ENCODE measurements at regions not wholly inside any gene's neighbourhood (a gene's known extent, or its start where the extent isn't known, plus 50 kb on each side); places are given as distances from the start of the nearest gene placed in this dataset.

DNA sequence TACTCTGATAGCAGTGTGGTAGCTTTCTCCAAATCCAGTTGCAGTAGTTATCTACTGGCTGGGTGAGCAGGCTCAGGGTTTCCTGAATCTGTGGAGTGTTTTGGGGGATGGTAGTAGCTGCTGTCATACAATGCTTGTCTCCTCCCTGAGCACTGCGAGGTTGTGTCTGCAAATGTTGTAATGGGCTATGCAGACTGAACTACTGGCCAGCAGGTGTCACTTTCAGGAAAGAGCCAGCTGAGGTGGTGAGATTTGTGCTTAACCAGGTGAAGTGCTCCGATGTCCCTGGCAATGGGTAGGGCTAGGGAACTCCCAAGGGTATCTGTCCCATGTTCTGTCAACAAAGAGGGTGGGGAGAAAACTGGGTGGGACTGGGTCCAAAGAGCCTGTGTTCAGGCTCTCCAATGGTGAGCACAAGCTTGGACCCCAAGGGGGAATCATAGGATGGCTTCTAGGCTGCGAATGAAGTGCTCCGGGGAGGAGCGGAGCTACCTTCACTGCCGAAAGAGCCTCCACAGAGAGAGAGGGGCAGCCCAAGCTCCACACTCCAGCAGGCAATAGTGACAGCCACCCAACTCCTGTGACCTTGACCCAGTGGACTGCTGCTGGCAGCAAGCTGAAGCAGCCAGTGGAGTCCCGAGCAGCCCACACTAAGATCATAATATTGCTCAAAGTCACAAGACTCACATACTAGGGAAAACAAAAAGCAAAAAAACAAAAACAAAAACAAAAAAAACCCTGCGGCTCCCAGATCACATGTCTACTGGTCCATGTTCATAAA is 1324.0 kb upstream of the USP15 start (continued):
- TF ChIP-seq INSM2 (tag by site-specific recombination; IDR thresholded peaks at IDR 0.05): no peak
- TF ChIP-seq, protein P1, sequence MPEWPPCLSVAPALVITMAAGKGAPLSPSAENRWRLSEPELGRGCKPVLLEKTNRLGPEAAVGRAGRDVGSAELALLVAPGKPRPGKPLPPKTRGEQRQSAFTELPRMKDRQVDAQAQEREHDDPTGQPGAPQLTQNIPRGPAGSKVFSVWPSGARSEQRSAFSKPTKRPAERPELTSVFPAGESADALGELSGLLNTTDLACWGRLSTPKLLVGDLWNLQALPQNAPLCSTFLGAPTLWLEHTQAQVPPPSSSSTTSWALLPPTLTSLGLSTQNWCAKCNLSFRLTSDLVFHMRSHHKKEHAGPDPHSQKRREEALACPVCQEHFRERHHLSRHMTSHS (tag by site-specific recombination; IDR thresholded peaks at IDR 0.05): no peak
- TF ChIP-seq, protein P2, sequence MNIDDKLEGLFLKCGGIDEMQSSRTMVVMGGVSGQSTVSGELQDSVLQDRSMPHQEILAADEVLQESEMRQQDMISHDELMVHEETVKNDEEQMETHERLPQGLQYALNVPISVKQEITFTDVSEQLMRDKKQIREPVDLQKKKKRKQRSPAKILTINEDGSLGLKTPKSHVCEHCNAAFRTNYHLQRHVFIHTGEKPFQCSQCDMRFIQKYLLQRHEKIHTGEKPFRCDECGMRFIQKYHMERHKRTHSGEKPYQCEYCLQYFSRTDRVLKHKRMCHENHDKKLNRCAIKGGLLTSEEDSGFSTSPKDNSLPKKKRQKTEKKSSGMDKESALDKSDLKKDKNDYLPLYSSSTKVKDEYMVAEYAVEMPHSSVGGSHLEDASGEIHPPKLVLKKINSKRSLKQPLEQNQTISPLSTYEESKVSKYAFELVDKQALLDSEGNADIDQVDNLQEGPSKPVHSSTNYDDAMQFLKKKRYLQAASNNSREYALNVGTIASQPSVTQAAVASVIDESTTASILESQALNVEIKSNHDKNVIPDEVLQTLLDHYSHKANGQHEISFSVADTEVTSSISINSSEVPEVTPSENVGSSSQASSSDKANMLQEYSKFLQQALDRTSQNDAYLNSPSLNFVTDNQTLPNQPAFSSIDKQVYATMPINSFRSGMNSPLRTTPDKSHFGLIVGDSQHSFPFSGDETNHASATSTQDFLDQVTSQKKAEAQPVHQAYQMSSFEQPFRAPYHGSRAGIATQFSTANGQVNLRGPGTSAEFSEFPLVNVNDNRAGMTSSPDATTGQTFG (tag by site-specific recombination; IDR thresholded peaks at IDR 0.05; ENCODE audit: borderline replicate concordance): no peak

DNA sequence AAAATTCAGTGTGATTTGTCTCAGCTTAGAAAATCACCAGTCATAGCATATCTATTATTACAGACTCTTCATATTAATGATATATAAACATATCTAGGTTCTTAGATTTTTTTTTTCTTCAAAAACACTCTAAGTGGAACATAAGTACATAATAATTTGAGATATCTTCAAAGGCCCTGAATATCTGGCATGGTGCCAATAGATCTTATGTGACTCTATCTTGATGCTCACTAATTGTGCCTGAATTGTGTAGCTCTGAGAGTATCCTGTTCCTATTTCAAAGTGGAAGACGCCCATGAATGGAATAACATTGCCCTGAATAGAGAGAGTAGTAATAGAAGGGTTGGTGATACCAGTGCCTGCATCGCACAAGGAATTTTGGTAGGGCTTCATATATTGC is 1312.7 kb upstream of the USP15 start:
- POLR2A ChIA-PET: no interaction called here
- Histone ChIP-seq H3K9me3 (ENCODE audit: control insufficient read depth, insufficient read depth, low read depth, low read length) (no peaks in the 10 kb centered on the region), H3K4me3 (ENCODE audit: low read depth, low read length) (no peak overlapping the region), H3K27ac (ENCODE audit: extremely low read depth, low read depth, low read length) (no peak overlapping the region), H3K36me3 (ENCODE audit: control insufficient read depth in 2 of 2, insufficient read depth in 1 of 2, low read length in 2 of 2) (no peaks in the 10 kb centered on the region), H3K4me1 (ENCODE audit: control insufficient read depth, insufficient read depth, low read length) (no peaks in the 10 kb centered on the region)
- TF ChIP-seq ZNF830 (tag by site-specific recombination; IDR thresholded peaks at IDR 0.05; ENCODE audit: low read depth) (0 out of 2 replicates have a peak, but pooled peaks have one; percentile 22), GLI4 (tag by site-specific recombination; IDR thresholded peaks at IDR 0.05) (no peak)
- CTCF ChIA-PET: no interaction called here

DNA sequence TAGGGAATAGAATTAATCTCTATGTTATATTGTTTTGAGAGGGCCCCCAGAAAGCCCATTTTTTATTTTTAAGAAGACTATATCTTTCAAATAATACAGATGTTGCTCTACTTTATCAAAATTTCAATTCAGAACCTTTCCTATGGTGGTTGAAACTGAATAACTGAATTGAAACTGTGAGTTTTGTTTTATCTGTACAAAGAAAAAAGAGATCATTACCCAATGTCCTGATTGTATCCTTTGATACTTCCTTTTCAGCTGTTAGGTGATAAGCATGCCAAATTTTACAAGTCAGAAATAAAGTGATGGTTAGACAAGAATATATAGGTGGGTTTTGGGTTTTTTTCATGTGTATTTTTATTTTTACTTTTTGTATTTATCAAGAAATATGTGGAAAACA is 1293.1 kb upstream of the USP15 start:
- Histone ChIP-seq H3K9me3 (ENCODE audit: control insufficient read depth, insufficient read depth, low read depth, low read length) (no peaks in the 10 kb centered on the region), H3K36me3 (ENCODE audit: control insufficient read depth in 2 of 2, insufficient read depth in 1 of 2, low read length in 2 of 2) (no peaks in the 10 kb centered on the region), H3K4me1 (ENCODE audit: control insufficient read depth, insufficient read depth, low read length) (no peaks in the 10 kb centered on the region), H3K4me3 (ENCODE audit: low read depth, low read length) (no peak overlapping the region), H3K27ac (ENCODE audit: extremely low read depth, low read depth, low read length) (no peak overlapping the region)
- CTCF ChIA-PET: no interaction called here
- POLR2A ChIA-PET: no interaction called here
- TF ChIP-seq, protein P3, sequence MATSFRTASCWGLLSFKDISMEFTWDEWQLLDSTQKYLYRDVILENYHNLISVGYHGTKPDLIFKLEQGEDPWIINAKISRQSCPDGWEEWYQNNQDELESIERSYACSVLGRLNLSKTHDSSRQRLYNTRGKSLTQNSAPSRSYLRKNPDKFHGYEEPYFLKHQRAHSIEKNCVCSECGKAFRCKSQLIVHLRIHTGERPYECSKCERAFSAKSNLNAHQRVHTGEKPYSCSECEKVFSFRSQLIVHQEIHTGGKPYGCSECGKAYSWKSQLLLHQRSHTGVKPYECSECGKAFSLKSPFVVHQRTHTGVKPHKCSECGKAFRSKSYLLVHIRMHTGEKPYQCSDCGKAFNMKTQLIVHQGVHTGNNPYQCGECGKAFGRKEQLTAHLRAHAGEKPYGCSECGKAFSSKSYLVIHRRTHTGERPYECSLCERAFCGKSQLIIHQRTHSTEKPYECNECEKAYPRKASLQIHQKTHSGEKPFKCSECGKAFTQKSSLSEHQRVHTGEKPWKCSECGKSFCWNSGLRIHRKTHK (tag by site-specific recombination; IDR thresholded peaks at IDR 0.05): no peak
- TF ChIP-seq ZNF544 (tag by site-specific recombination; IDR thresholded peaks at IDR 0.05): no peak
- TF ChIP-seq REPIN1 (tag by site-specific recombination; IDR thresholded peaks at IDR 0.05; ENCODE audit: low read depth): no peak
- TF ChIP-seq KLF9 (tag by site-specific recombination; IDR thresholded peaks at IDR 0.05; ENCODE audit: low read depth): no peak
- TF ChIP-seq ZNF19 (tag by site-specific recombination; IDR thresholded peaks at IDR 0.05; ENCODE audit: low read depth): no peak
- TF ChIP-seq, protein P4, sequence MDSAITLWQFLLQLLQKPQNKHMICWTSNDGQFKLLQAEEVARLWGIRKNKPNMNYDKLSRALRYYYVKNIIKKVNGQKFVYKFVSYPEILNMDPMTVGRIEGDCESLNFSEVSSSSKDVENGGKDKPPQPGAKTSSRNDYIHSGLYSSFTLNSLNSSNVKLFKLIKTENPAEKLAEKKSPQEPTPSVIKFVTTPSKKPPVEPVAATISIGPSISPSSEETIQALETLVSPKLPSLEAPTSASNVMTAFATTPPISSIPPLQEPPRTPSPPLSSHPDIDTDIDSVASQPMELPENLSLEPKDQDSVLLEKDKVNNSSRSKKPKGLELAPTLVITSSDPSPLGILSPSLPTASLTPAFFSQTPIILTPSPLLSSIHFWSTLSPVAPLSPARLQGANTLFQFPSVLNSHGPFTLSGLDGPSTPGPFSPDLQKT (IDR thresholded peaks at IDR 0.05; ENCODE audit: borderline replicate concordance, low read depth, low read length): no peak
- no peak for TF ChIP-seq ZBTB8A (tag by site-specific recombination; IDR thresholded peaks at IDR 0.05)
- no peak for TF ChIP-seq ZNF776 (tag by site-specific recombination; IDR thresholded peaks at IDR 0.05; ENCODE audit: borderline replicate concordance)
- no peak for TF ChIP-seq ZNF223 (tag by site-specific recombination; IDR thresholded peaks at IDR 0.05)
- no peak for TF ChIP-seq ZNF561 (tag by site-specific recombination; IDR thresholded peaks at IDR 0.05; ENCODE audit: borderline replicate concordance)
- no peak for TF ChIP-seq ZNF843 (tag by site-specific recombination; IDR thresholded peaks at IDR 0.05)
- TF ChIP-seq ZNF510 (tag by site-specific recombination; IDR thresholded peaks at IDR 0.05; ENCODE audit: insufficient replicate concordance): no peak
- no peak for TF ChIP-seq ZNF629 (tag by site-specific recombination; IDR thresholded peaks at IDR 0.05)
- TF ChIP-seq ZNF114 (tag by site-specific recombination; IDR thresholded peaks at IDR 0.05): no peak
- no peak for TF ChIP-seq ZNF558 (tag by site-specific recombination; IDR thresholded peaks at IDR 0.05)
- TF ChIP-seq ATF2 (tag by site-specific recombination; IDR thresholded peaks at IDR 0.05; ENCODE audit: low read depth): no peak
- no peak for TF ChIP-seq ZNF157 (tag by site-specific recombination; IDR thresholded peaks at IDR 0.05)
- TF ChIP-seq ZNF324 (tag by site-specific recombination; IDR thresholded peaks at IDR 0.05): no peak

Data from HEK293 (cell line).